GM23338 (cell line): ENCODE measurements at regions not wholly inside any gene's neighbourhood (a gene's known extent, or its start where the extent isn't known, plus 50 kb on each side); places are given as distances from the start of the nearest gene placed in this dataset.
A peak's percentile ranks its signal among the peaks of the same experiment; 100 is the strongest.

Source experiments
- ATAC-seq: fragments of 200-7000 bp; cut with Tn5 transposase; 3 replicates; pipeline ENCODE4 v1.9.1; 2020
- DNase-seq: peaks from one replicate; pipeline ENCODE4 v3.0.0-alpha.2; 2015; ENCODE audit warnings: low spot score
- H2AFZ ChIP-seq: fragments of 200-600 bp; sonication (generic); 2 replicates; pipeline ENCODE4 v1.8.0; 2016; ENCODE audit warnings: antibody characterized with exemption, mild to moderate bottlenecking, moderate library complexity
- H3F3A ChIP-seq: fragments of 200-600 bp; sonication (generic); replicated peaks from 2 replicates; pipeline ENCODE4 v1.8.0; 2017; ENCODE audit warnings: antibody characterized with exemption, mixed run types, low read depth
- H3K27ac ChIP-seq: fragments of 200-600 bp; sonication (generic); 2 replicates; pipeline ENCODE4 v1.6.1; 2016; ENCODE audit warnings: low read depth
- H3K27me3 ChIP-seq: fragments of 200-600 bp; sonication (generic); 2 replicates; pipeline ENCODE4 v1.8.0; 2016; ENCODE audit warnings: mild to moderate bottlenecking, mixed run types, moderate library complexity; ENCODE audit not compliant: insufficient read depth
- H3K36me3 ChIP-seq: fragments of 200-600 bp; sonication (generic); 2 replicates; pipeline ENCODE4 v1.8.0; 2016; ENCODE audit warnings: mild to moderate bottlenecking; ENCODE audit not compliant: insufficient read depth
- H3K4me1 ChIP-seq: fragments of 200-600 bp; sonication (generic); 2 replicates; pipeline ENCODE4 v1.8.0; 2016; ENCODE audit warnings: mild to moderate bottlenecking, moderate library complexity; ENCODE audit not compliant: insufficient read depth
- H3K4me2 ChIP-seq: fragments of 200-600 bp; sonication (generic); 2 replicates; pipeline ENCODE4 v1.7.1; 2017; ENCODE audit warnings: mixed run types
- H3K4me3 ChIP-seq: fragments of 200-600 bp; sonication (generic); 2 replicates; pipeline ENCODE4 v1.6.1; 2016; ENCODE audit warnings: mixed run types
- H3K79me2 ChIP-seq: fragments of 200-600 bp; sonication (generic); replicated peaks from 2 replicates; pipeline ENCODE4 v1.8.0; 2017; ENCODE audit warnings: mild to moderate bottlenecking; ENCODE audit not compliant: insufficient read depth
- H3K9me2 ChIP-seq: fragments of 200-600 bp; sonication (generic); 2 replicates; pipeline ENCODE4 v1.8.0; 2017; ENCODE audit not compliant: insufficient read depth
- H4K20me1 ChIP-seq: fragments of 200-600 bp; sonication (generic); replicated peaks from 2 replicates; pipeline ENCODE4 v1.8.0; 2017; ENCODE audit warnings: mild to moderate bottlenecking; ENCODE audit not compliant: insufficient read depth
- H3K27ac Mint-ChIP-seq: 2 replicates; pipeline ENCODE4 v1.8.0; 2020; ENCODE audit warnings: inconsistent platforms, mild to moderate bottlenecking, moderate library complexity, mixed read lengths
- H3K27me3 Mint-ChIP-seq: 3 replicates; pipeline ENCODE4 v1.8.0; 2022; ENCODE audit warnings: low read depth, mild to moderate bottlenecking, moderate library complexity, mixed read lengths, inconsistent platforms; ENCODE audit not compliant: insufficient read depth, poor library complexity
- H3K36me3 Mint-ChIP-seq: 3 replicates; pipeline ENCODE4 v1.8.0; 2021; ENCODE audit warnings: low read depth, mild to moderate bottlenecking, inconsistent platforms, moderate library complexity, mixed read lengths
- H3K4me1 Mint-ChIP-seq: 3 replicates; pipeline ENCODE4 v1.8.0; 2020; ENCODE audit warnings: mild to moderate bottlenecking, inconsistent platforms, mixed read lengths
- H3K4me3 Mint-ChIP-seq: 3 replicates; pipeline ENCODE4 v1.8.0; 2021; ENCODE audit warnings: moderate library complexity, mild to moderate bottlenecking, inconsistent platforms, mixed read lengths
- H3K9me3 Mint-ChIP-seq: 3 replicates; pipeline ENCODE4 v1.8.0; 2020; ENCODE audit warnings: moderate library complexity, mild to moderate bottlenecking, inconsistent platforms, mixed read lengths
- EZH2phosphoT487 ChIP-seq: fragments of 200-600 bp; sonication (generic); IDR thresholded peaks from one replicate; pipeline ENCODE4 v1.8.1; 2018; ENCODE audit warnings: antibody characterized with exemption; ENCODE audit not compliant: unreplicated experiment
- NANOG ChIP-seq: IDR thresholded peaks from 2 replicates; pipeline ENCODE4 v1.6.1; 2016; ENCODE audit warnings: antibody characterized with exemption, borderline replicate concordance
- POLR2AphosphoS5 ChIP-seq: IDR thresholded peaks from 2 replicates; pipeline ENCODE4 v1.6.1; 2016; ENCODE audit warnings: antibody characterized with exemption, low read depth
- ZNF114 ChIP-seq: fragments of 250-450 bp; sonication (Bioruptor Pico); IDR thresholded peaks from 2 replicates; pipeline ENCODE4 v1.5.0; 2020; ENCODE audit warnings: mild to moderate bottlenecking, moderate library complexity
- ZNF331 ChIP-seq: fragments of 250-450 bp; sonication (Bioruptor Pico); IDR thresholded peaks from 2 replicates; pipeline ENCODE4 v1.5.0; 2020; ENCODE audit warnings: low read depth, mild to moderate bottlenecking, moderate library complexity
- TF ChIP-seq, protein P1 (sequence below): IDR thresholded peaks from one replicate; pipeline ENCODE4 v1.6.1; 2018; ENCODE audit warnings: antibody characterized with exemption; ENCODE audit not compliant: unreplicated experiment
- TF ChIP-seq, protein P2 (sequence below): IDR thresholded peaks from 2 replicates; pipeline ENCODE4 v1.6.1; 2016; ENCODE audit warnings: antibody characterized with exemption
- TF ChIP-seq, protein P3 (sequence below), 2 experiments: fragments of 200-600 bp in 1 of 2; sonication (generic) in 1 of 2; conservative IDR thresholded peaks; 2 replicates each; pipeline versions ENCODE4 v1.5.1 to v1.6.1; 2016 to 2017; ENCODE audit warnings: antibody characterized with exemption in 2 of 2, low read depth in 2 of 2, mild to moderate bottlenecking in 2 of 2, moderate library complexity in 1 of 2
- TF ChIP-seq, protein P4 (sequence below): fragments of 250-450 bp; sonication (Bioruptor Pico); IDR thresholded peaks from 2 replicates; pipeline ENCODE4 v1.5.0; 2020; ENCODE audit warnings: mild to moderate bottlenecking, moderate library complexity

DNA sequence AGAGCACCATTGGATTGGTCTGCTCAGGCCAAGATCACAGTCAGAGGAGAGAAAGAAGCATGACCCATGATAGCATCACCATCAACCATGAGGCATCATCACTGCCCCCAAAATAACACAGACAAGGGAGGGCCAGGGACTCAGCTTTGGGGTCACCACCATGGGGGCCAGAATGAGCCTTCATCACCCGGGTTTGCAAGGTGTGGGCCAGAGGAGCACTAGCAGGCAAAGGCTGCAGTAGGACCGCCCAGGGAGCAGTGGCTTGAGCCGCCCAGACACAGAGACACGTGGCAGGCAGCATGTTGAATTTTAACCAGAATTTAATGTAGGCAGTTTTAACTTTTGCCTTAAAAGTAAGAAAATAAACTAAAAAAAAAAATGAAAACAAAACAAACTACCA lies 53.7 kb upstream of the TMPRSS2 start (continued):
- TF ChIP-seq, protein P1, sequence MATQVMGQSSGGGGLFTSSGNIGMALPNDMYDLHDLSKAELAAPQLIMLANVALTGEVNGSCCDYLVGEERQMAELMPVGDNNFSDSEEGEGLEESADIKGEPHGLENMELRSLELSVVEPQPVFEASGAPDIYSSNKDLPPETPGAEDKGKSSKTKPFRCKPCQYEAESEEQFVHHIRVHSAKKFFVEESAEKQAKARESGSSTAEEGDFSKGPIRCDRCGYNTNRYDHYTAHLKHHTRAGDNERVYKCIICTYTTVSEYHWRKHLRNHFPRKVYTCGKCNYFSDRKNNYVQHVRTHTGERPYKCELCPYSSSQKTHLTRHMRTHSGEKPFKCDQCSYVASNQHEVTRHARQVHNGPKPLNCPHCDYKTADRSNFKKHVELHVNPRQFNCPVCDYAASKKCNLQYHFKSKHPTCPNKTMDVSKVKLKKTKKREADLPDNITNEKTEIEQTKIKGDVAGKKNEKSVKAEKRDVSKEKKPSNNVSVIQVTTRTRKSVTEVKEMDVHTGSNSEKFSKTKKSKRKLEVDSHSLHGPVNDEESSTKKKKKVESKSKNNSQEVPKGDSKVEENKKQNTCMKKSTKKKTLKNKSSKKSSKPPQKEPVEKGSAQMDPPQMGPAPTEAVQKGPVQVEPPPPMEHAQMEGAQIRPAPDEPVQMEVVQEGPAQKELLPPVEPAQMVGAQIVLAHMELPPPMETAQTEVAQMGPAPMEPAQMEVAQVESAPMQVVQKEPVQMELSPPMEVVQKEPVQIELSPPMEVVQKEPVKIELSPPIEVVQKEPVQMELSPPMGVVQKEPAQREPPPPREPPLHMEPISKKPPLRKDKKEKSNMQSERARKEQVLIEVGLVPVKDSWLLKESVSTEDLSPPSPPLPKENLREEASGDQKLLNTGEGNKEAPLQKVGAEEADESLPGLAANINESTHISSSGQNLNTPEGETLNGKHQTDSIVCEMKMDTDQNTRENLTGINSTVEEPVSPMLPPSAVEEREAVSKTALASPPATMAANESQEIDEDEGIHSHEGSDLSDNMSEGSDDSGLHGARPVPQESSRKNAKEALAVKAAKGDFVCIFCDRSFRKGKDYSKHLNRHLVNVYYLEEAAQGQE = no peak
- TF ChIP-seq, protein P2, sequence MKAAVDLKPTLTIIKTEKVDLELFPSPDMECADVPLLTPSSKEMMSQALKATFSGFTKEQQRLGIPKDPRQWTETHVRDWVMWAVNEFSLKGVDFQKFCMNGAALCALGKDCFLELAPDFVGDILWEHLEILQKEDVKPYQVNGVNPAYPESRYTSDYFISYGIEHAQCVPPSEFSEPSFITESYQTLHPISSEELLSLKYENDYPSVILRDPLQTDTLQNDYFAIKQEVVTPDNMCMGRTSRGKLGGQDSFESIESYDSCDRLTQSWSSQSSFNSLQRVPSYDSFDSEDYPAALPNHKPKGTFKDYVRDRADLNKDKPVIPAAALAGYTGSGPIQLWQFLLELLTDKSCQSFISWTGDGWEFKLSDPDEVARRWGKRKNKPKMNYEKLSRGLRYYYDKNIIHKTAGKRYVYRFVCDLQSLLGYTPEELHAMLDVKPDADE = no peak
- TF ChIP-seq NANOG (no peak), ZNF331 (CRISPR knock-in tag) (no peak), ZNF114 (no peak), EZH2phosphoT487 (no peak)
- TF ChIP-seq, protein P3, sequence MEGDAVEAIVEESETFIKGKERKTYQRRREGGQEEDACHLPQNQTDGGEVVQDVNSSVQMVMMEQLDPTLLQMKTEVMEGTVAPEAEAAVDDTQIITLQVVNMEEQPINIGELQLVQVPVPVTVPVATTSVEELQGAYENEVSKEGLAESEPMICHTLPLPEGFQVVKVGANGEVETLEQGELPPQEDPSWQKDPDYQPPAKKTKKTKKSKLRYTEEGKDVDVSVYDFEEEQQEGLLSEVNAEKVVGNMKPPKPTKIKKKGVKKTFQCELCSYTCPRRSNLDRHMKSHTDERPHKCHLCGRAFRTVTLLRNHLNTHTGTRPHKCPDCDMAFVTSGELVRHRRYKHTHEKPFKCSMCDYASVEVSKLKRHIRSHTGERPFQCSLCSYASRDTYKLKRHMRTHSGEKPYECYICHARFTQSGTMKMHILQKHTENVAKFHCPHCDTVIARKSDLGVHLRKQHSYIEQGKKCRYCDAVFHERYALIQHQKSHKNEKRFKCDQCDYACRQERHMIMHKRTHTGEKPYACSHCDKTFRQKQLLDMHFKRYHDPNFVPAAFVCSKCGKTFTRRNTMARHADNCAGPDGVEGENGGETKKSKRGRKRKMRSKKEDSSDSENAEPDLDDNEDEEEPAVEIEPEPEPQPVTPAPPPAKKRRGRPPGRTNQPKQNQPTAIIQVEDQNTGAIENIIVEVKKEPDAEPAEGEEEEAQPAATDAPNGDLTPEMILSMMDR (conservative IDR thresholded peaks at IDR 0.05; ENCODE audit: low read depth in 2 of 2) = no peak

DNA sequence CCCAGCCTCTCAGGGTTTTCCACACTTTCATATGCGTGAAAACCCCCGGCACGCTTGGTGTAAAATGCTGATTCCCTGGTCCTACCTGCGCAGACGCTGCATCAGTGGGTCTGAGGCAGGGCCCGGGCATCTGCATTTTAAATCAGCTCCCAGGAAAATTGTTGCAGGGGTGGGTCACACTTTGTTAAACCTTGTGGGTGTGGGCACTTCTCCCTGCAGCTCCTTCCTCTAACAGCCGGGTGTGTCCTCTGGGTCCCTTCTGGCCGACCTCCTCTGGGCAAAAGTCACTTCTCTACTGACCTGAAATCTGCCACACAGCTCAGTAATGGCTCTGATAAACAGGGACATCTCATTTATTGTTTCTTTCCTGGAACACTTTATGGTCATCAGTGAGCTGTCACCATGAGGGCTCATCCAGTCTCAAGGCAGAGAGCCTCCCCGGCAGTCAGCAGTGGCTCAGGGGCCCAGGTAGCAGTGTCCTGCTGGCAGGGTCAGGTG lies 52.8 kb upstream of the TMPRSS2 start:
- no peaks in the 10 kb centered on the region for H3K27me3 ChIP-seq
- no peaks in the 10 kb centered on the region for H3K4me1 ChIP-seq
- TF ChIP-seq EZH2phosphoT487 (no peak), POLR2AphosphoS5 (no peak)
- TF ChIP-seq, protein P4, sequence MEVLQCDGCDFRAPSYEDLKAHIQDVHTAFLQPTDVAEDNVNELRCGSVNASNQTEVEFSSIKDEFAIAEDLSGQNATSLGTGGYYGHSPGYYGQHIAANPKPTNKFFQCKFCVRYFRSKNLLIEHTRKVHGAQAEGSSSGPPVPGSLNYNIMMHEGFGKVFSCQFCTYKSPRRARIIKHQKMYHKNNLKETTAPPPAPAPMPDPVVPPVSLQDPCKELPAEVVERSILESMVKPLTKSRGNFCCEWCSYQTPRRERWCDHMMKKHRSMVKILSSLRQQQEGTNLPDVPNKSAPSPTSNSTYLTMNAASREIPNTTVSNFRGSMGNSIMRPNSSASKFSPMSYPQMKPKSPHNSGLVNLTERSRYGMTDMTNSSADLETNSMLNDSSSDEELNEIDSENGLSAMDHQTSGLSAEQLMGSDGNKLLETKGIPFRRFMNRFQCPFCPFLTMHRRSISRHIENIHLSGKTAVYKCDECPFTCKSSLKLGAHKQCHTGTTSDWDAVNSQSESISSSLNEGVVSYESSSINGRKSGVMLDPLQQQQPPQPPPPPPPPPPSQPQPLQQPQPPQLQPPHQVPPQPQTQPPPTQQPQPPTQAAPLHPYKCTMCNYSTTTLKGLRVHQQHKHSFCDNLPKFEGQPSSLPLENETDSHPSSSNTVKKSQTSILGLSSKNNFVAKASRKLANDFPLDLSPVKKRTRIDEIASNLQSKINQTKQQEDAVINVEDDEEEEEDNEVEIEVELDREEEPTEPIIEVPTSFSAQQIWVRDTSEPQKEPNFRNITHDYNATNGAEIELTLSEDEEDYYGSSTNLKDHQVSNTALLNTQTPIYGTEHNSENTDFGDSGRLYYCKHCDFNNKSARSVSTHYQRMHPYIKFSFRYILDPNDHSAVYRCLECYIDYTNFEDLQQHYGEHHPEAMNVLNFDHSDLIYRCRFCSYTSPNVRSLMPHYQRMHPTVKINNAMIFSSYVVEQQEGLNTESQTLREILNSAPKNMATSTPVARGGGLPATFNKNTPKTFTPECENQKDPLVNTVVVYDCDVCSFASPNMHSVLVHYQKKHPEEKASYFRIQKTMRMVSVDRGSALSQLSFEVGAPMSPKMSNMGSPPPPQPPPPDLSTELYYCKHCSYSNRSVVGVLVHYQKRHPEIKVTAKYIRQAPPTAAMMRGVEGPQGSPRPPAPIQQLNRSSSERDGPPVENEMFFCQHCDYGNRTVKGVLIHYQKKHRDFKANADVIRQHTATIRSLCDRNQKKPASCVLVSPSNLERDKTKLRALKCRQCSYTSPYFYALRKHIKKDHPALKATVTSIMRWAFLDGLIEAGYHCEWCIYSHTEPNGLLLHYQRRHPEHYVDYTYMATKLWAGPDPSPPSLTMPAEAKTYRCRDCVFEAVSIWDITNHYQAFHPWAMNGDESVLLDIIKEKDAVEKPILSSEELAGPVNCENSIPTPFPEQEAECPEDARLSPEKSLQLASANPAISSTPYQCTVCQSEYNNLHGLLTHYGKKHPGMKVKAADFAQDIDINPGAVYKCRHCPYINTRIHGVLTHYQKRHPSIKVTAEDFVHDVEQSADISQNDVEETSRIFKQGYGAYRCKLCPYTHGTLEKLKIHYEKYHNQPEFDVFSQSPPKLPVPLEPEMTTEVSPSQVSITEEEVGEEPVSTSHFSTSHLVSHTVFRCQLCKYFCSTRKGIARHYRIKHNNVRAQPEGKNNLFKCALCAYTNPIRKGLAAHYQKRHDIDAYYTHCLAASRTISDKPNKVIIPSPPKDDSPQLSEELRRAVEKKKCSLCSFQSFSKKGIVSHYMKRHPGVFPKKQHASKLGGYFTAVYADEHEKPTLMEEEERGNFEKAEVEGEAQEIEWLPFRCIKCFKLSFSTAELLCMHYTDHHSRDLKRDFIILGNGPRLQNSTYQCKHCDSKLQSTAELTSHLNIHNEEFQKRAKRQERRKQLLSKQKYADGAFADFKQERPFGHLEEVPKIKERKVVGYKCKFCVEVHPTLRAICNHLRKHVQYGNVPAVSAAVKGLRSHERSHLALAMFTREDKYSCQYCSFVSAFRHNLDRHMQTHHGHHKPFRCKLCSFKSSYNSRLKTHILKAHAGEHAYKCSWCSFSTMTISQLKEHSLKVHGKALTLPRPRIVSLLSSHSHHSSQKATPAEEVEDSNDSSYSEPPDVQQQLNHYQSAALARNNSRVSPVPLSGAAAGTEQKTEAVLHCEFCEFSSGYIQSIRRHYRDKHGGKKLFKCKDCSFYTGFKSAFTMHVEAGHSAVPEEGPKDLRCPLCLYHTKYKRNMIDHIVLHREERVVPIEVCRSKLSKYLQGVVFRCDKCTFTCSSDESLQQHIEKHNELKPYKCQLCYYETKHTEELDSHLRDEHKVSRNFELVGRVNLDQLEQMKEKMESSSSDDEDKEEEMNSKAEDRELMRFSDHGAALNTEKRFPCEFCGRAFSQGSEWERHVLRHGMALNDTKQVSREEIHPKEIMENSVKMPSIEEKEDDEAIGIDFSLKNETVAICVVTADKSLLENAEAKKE (CRISPR knock-in tag) = no peak
- Mint-ChIP-seq H3K9me3 (no peaks in the 10 kb centered on the region), H3K4me1 (peaks cover 10% of the 10 kb centered on the region), H3K27me3 (peaks cover 3% of the 10 kb centered on the region), H3K4me3 (no peak overlapping the region), H3K36me3 (no peaks in the 10 kb centered on the region; the same call in 2 of the 3 replicates), H3K27ac (no peak overlapping the region)
- H2AFZ ChIP-seq = no peak overlapping the region
- H3K4me3 ChIP-seq = no peak overlapping the region
- DNase-seq (no peak), ATAC-seq (peak; percentile 49; the same call in 2 of the 3 replicates)
- H3K79me2 ChIP-seq = no peaks in the 10 kb centered on the region
- no peaks in the 10 kb centered on the region for H3K36me3 ChIP-seq
- no peaks in the 10 kb centered on the region for H3K9me2 ChIP-seq
- H3K27ac ChIP-seq = no peak overlapping the region
- no peaks in the 10 kb centered on the region for H3F3A ChIP-seq
- no peak overlapping the region for H3K4me2 ChIP-seq
- no peaks in the 10 kb centered on the region for H4K20me1 ChIP-seq
